GM12878 (cell line): ENCODE measurements at regions not wholly inside any gene's neighbourhood (a gene's known extent, or its start where the extent isn't known, plus 50 kb on each side); places are given as distances from the start of the nearest gene placed in this dataset.
A peak's percentile ranks its signal among the peaks of the same experiment; 100 is the strongest.

Source experiments
- ATAC-seq: fragments of 200-7000 bp; cut with Tn5 transposase; 3 replicates; pipeline ENCODE4 v1.9.1; 2020; ENCODE audit warnings: mild to moderate bottlenecking, moderate library complexity
- BruUV-seq: library from RNA; stranded (reverse); fragments of 400-500 nt; replicated peaks from 2 replicates; lab custom pipeline; 2021; lab: Mats Ljungman, UMichigan
- CTCF ChIA-PET: fragments of 300-600 bp; sonication (Branson Sonifier 250); formaldehyde crosslinking; extraction: SDS; loops from one replicate; lab custom pipeline; 2021; ENCODE audit warnings: inconsistent platforms; lab: Yijun Ruan, JAX
- POLR2A ChIA-PET: fragments of 350-600 bp; formaldehyde crosslinking; extraction: SDS; loops from one replicate; lab custom pipeline; 2021; ENCODE audit warnings: inconsistent platforms; lab: Charles Lee
- RAD21 ChIA-PET: fragments of 300-600 bp; sonication (Branson Sonifier 250); formaldehyde crosslinking; loops from one replicate; lab custom pipeline; 2023; ENCODE audit warnings: antibody characterized with exemption; ENCODE audit not compliant: unreplicated experiment; lab: Charles Lee
- SMC1A ChIA-PET: fragments of 300-600 bp; sonication (Branson Sonifier 250); formaldehyde crosslinking; loops from one replicate; lab custom pipeline; 2023; ENCODE audit not compliant: unreplicated experiment, uncharacterized antibody; lab: Charles Lee
- DNase-seq: peaks from one replicate; pipeline ENCODE4 v3.0.0-alpha.2; 2011; ENCODE audit warnings: low read depth, low spot score
- FAIRE-seq: peaks from 3 replicates; lab custom pipeline; 2011; peaks lifted over from hg19 to GRCh38; lab: Jason Lieb, UNC
- H2AFZ ChIP-seq: 2 replicates; pipeline ENCODE4 v1.6.0; 2011; ENCODE audit warnings: low read depth, low read length, control low read depth; ENCODE audit not compliant: control insufficient read depth
- H3K27ac ChIP-seq: 2 replicates; pipeline ENCODE4 v1.5.1; 2011; ENCODE audit warnings: control low read depth; ENCODE audit not compliant: control insufficient read depth, insufficient read depth
- H3K27me3 ChIP-seq, 2 experiments: replicated peaks in 1 of 2; 2 replicates each; pipeline versions ENCODE4 v1.6.0 to v1.6.1; 2011; ENCODE audit warnings: low read length in 1 of 2; ENCODE audit not compliant: control insufficient read depth in 2 of 2, insufficient read depth in 2 of 2
- H3K36me3 ChIP-seq, 2 experiments: 2 replicates each; pipeline ENCODE4 v1.5.1; 2011; ENCODE audit warnings: low read length in 1 of 2; ENCODE audit not compliant: control insufficient read depth in 2 of 2, insufficient read depth in 2 of 2
- H3K4me1 ChIP-seq: 2 replicates; pipeline ENCODE4 v1.6.1; 2011; ENCODE audit warnings: mild to moderate bottlenecking, low read length, moderate library complexity, mixed read lengths; ENCODE audit not compliant: control insufficient read depth, insufficient read depth
- H3K4me2 ChIP-seq: 2 replicates; pipeline ENCODE4 v1.6.0; 2011; ENCODE audit warnings: control low read depth; ENCODE audit not compliant: control insufficient read depth, insufficient read depth
- H3K4me3 ChIP-seq: fragments of 200-600 bp; sonication (generic); 2 replicates; pipeline ENCODE4 v1.5.1; 2016
- H3K79me2 ChIP-seq: 2 replicates; pipeline ENCODE4 v1.6.0; 2011; ENCODE audit warnings: low read length; ENCODE audit not compliant: control insufficient read depth, insufficient read depth
- H3K9ac ChIP-seq: 2 replicates; pipeline ENCODE4 v1.8.0; 2011; ENCODE audit warnings: low read length, control low read depth, mixed read lengths; ENCODE audit not compliant: control insufficient read depth, insufficient read depth
- H3K9me3 ChIP-seq: replicated peaks from 3 replicates; pipeline ENCODE4 v1.5.1; 2011; ENCODE audit warnings: mild to moderate bottlenecking, low read length; ENCODE audit not compliant: control insufficient read depth, insufficient read depth
- H4K20me1 ChIP-seq: 2 replicates; pipeline ENCODE4 v1.6.0; 2011; ENCODE audit not compliant: control insufficient read depth, insufficient read depth
- E2F4 ChIP-seq: IDR thresholded peaks from 2 replicates; pipeline ENCODE4 v1.6.1; 2012; ENCODE audit warnings: low read depth, low read length, improper control_type of control experiment
- GATAD2B ChIP-seq: fragments of 450-650 bp; conservative IDR thresholded peaks from 2 replicates; pipeline ENCODE4 v1.6.1; 2017; ENCODE audit warnings: low read depth, mild to moderate bottlenecking, moderate library complexity
- IKZF1 ChIP-seq: fragments of 450-650 bp; conservative IDR thresholded peaks from 2 replicates; pipeline ENCODE4 v1.6.1; 2017; ENCODE audit warnings: antibody characterized with exemption, mild to moderate bottlenecking
- IRF3 ChIP-seq: fragments of 450-650 bp; IDR thresholded peaks from 2 replicates; pipeline ENCODE4 v1.6.1; 2014; ENCODE audit warnings: mild to moderate bottlenecking
- SP1 ChIP-seq: IDR thresholded peaks from one replicate; pipeline ENCODE4 v1.6.1; 2011; ENCODE audit warnings: low read depth, low read length
- YY1 ChIP-seq: IDR thresholded peaks from 2 replicates; pipeline ENCODE4 v1.6.1; 2011; ENCODE audit warnings: low read depth, mild to moderate bottlenecking, low read length
- WGBS: methylation state at CpG from one replicate; pipeline ENCODE4 v1.1.6; 2016; ENCODE audit warnings: low lambda C conversion rate; ENCODE audit not compliant: insufficient replicate concordance, insufficient coverage; ENCODE audit errors: missing lambda C conversion rate; 5-methylcytosine and 5-hydroxymethylcytosine counted together
- in situ Hi-C: fragments of 300-500 bp; cut with MboI; formaldehyde crosslinking; loops from 9 replicates; pipeline ENCODE4 v1.14.3; 2018; ENCODE audit warnings: mixed read lengths
- intact Hi-C: fragments of 100-400 bp; cut with micrococcal nuclease; formaldehyde crosslinking; loops from one replicate; pipeline ENCODE4 v1.14.2; 2022; ENCODE audit not compliant: unreplicated experiment

GRCh38 chr20:6886065-6886729 is 118.7 kb downstream of the BMP2 start (continued):
- TF ChIP-seq IRF3 (no peak), SP1 (no peak)
- TF ChIP-seq, all 136 proteins: peak for 8

- ATAC-seq (peak; percentile 41), FAIRE-seq (no peak), DNase-seq (no peak)
- Histone ChIP-seq H4K20me1 (no peaks in the 10 kb centered on the region), H3K79me2 (no peaks in the 10 kb centered on the region), H3K4me3 (no peak overlapping the region), H3K27me3 (no peaks in the 10 kb centered on the region), H3K9ac (no peak overlapping the region), H3K4me1 (no peaks in the 10 kb centered on the region), H3K27ac (no peak overlapping the region), H2AFZ (no peak overlapping the region), H3K4me2 (no peak overlapping the region), H3K9me3 (no peaks in the 10 kb centered on the region), H3K36me3 (no peaks in the 10 kb centered on the region)
- TF ChIP-seq GATAD2B, result 0 out of 2 replicates have a peak, but pooled peaks have one; percentile 33
- TF ChIP-seq YY1, result no peak
- peak; percentile 47 for TF ChIP-seq IKZF1
- TF ChIP-seq E2F4, result no peak
- WGBS, result 36% methylated on average over 4 of the region's 4 CpGs
- intact Hi-C loops (no loop called here), in situ Hi-C loops (no loop called here)
- ChIA-PET CTCF (interaction anchor here (1.1 to 5.3 kb wide), 7 partner anchors 12 to 306 kb away, joined by 3 to 34 read pairs (median 4); no protein-coding TSS in a partner anchor), POLR2A (interaction anchor here (1.0 to 5.5 kb wide), 9 partner anchors 11 to 51 kb away, joined by 3 to 33 read pairs (median 6); no protein-coding TSS in a partner anchor), RAD21 (interaction anchor here (0.8 to 7.5 kb wide), 8 partner anchors 18 to 51 kb away, joined by 3 to 75 read pairs (median 9); no protein-coding TSS in a partner anchor), SMC1A (interaction anchor here (0.9 to 16.0 kb wide), 16 partner anchors 10 to 58 kb away, joined by 3 to 203 read pairs (median 8); no protein-coding TSS in a partner anchor)
- no TSS peak for BruUV-seq
These were observed 120.5 kb downstream of the BMP2 start for GRCh38 chr20:6887966-6888365.
